ENCODE measurements at regions not wholly inside any gene's neighbourhood (a gene's known extent, or its start where the extent isn't known, plus 50 kb on each side); places are given as distances from the start of the nearest gene placed in this dataset.

DNA sequence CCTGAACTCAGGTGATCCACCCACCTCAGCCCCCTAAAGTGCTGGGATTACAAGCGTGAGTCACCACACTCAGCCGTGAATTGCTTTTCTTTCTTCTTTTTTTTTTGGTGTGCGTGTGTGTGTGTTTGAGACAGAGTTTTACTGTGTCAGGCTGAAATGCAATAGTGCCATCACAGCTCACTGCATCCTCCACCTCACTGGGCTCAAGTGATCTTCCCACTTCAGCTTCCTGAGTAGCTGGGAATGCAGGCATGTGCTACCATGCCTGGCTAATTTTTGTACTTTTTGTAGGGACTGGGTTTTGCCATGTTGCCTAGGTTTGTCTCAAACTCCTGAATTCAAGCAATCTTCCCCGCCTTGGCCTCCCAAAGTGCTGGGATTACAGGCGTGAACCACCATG is 113.7 kb upstream of the HAPLN1 start:
- WGBS (ENCODE audit: insufficient coverage) = 86% methylated on average over 4 of the region's 5 CpGs
- Histone ChIP-seq H3K27me3 (ENCODE audit: control insufficient read depth, insufficient read depth, low read length) (no peaks in the 10 kb centered on the region), H3K9me3 (ENCODE audit: control insufficient read depth, insufficient read depth, low read length) (peaks cover 4% of the 10 kb centered on the region), H3K27ac (ENCODE audit: low read length) (no peak overlapping the region), H3K36me3 (ENCODE audit: control insufficient read depth, insufficient read depth, low read length) (no peaks in the 10 kb centered on the region), H3K4me1 (ENCODE audit: control insufficient read depth, insufficient read depth, low read length) (no peaks in the 10 kb centered on the region), H3K4me3 (ENCODE audit: low read length) (no peak overlapping the region)
- Mint-ChIP-seq H3K4me1 (no peaks in the 10 kb centered on the region), H3K4me3 (no peak overlapping the region), H3K36me3 (no peaks in the 10 kb centered on the region), H3K9me3 (peaks cover 9 to 17% of the 10 kb centered on the region in 2 donors), H3K27ac (no peak overlapping the region), H3K27me3 (ENCODE audit: low read depth in 2 of 2) (no peaks in the 10 kb centered on the region)
- TF ChIP-seq, protein P1, sequence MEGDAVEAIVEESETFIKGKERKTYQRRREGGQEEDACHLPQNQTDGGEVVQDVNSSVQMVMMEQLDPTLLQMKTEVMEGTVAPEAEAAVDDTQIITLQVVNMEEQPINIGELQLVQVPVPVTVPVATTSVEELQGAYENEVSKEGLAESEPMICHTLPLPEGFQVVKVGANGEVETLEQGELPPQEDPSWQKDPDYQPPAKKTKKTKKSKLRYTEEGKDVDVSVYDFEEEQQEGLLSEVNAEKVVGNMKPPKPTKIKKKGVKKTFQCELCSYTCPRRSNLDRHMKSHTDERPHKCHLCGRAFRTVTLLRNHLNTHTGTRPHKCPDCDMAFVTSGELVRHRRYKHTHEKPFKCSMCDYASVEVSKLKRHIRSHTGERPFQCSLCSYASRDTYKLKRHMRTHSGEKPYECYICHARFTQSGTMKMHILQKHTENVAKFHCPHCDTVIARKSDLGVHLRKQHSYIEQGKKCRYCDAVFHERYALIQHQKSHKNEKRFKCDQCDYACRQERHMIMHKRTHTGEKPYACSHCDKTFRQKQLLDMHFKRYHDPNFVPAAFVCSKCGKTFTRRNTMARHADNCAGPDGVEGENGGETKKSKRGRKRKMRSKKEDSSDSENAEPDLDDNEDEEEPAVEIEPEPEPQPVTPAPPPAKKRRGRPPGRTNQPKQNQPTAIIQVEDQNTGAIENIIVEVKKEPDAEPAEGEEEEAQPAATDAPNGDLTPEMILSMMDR (IDR thresholded peaks at IDR 0.05) = no peak
- no peak for ATAC-seq
- no peak for DNase-seq
- intact Hi-C loops (cut with micrococcal nuclease) = no loop called here

DNA sequence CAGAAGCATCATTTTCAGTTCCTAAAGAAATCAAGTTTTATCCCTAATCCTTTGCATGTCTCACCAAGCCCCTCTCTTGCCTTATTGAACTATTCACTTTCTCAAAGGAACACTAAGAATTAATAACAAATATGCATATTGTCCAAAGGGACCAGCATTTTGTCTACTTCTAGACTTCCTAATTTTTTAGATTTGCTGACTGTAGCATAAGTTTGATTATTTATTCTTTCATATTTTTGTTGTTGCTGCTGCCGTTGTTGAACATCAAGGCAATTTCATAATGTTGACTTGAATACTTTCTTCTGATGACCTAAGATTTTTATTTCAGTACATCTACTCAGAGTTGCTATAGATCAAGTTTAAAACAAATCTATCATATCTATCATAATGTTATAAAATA is 111.2 kb upstream of the HAPLN1 start:
- Mint-ChIP-seq H3K4me3 (no peak overlapping the region), H3K36me3 (no peaks in the 10 kb centered on the region), H3K27me3 (ENCODE audit: low read depth in 2 of 2) (no peaks in the 10 kb centered on the region), H3K9me3 (peaks cover 11 to 22% of the 10 kb centered on the region in 2 donors), H3K4me1 (no peaks in the 10 kb centered on the region), H3K27ac (no peak overlapping the region)
- no peaks in the 10 kb centered on the region for H3K4me1 ChIP-seq (ENCODE audit: control insufficient read depth, insufficient read depth, low read length)
- no peak overlapping the region for H3K4me3 ChIP-seq (ENCODE audit: low read length)
- ATAC-seq (no peak), DNase-seq (no peak)
- no peaks in the 10 kb centered on the region for H3K36me3 ChIP-seq (ENCODE audit: control insufficient read depth, insufficient read depth, low read length)
- intact Hi-C loops (cut with micrococcal nuclease) = no loop called here
- peaks cover 4% of the 10 kb centered on the region for H3K9me3 ChIP-seq (ENCODE audit: control insufficient read depth, insufficient read depth, low read length)
- no peak overlapping the region for H3K27ac ChIP-seq (ENCODE audit: low read length)
- TF ChIP-seq, protein P1 (IDR thresholded peaks at IDR 0.05) = no peak
- WGBS (ENCODE audit: insufficient coverage) = no CpG with 5 or more reads among the region's 1 CpG
- no peaks in the 10 kb centered on the region for H3K27me3 ChIP-seq (ENCODE audit: control insufficient read depth, insufficient read depth, low read length)

DNA sequence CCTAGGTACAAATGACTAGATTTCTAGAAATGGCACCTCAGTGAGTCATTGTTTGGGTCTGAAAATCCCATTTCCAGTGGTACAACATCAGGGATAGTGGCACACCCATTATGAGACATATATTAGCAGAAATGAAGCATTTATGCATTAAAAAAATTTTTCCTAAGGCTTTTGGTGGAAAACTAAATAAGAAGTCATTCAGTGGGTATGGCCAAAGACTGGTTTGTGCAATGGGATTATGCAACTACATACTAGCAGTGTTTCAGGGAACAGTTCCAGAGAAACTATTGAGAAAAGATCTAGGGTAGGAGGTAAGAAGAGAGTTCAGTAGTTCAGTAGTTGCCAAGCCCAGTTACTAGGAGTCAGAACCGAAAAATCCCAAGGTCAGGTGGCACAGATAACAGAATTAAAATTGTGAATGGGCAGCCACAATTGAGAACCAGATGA is 106.5 kb upstream of the HAPLN1 start:
- Histone ChIP-seq H3K27me3 (ENCODE audit: control insufficient read depth, insufficient read depth, low read length) (no peaks in the 10 kb centered on the region), H3K4me1 (ENCODE audit: control insufficient read depth, insufficient read depth, low read length) (no peaks in the 10 kb centered on the region), H3K4me3 (ENCODE audit: low read length) (no peak overlapping the region), H3K27ac (ENCODE audit: low read length) (no peak overlapping the region), H3K9me3 (ENCODE audit: control insufficient read depth, insufficient read depth, low read length) (no peaks in the 10 kb centered on the region), H3K36me3 (ENCODE audit: control insufficient read depth, insufficient read depth, low read length) (no peaks in the 10 kb centered on the region)
- H3K4me1 Mint-ChIP-seq = no peaks in the 10 kb centered on the region
- ATAC-seq (no peak), DNase-seq (no peak)
- H3K27ac Mint-ChIP-seq = no peak overlapping the region
- intact Hi-C loops (cut with micrococcal nuclease) = no loop called here
- no peak overlapping the region for H3K4me3 Mint-ChIP-seq
- H3K9me3 Mint-ChIP-seq = peaks cover 14 to 16% of the 10 kb centered on the region in 2 donors
- no peaks in the 10 kb centered on the region for H3K36me3 Mint-ChIP-seq
- 45% methylated on average over 1 of the region's 1 CpG for WGBS (ENCODE audit: insufficient coverage)
- TF ChIP-seq, protein P1 (IDR thresholded peaks at IDR 0.05) = no peak
- H3K27me3 Mint-ChIP-seq (ENCODE audit: low read depth in 2 of 2) = no peaks in the 10 kb centered on the region

DNA sequence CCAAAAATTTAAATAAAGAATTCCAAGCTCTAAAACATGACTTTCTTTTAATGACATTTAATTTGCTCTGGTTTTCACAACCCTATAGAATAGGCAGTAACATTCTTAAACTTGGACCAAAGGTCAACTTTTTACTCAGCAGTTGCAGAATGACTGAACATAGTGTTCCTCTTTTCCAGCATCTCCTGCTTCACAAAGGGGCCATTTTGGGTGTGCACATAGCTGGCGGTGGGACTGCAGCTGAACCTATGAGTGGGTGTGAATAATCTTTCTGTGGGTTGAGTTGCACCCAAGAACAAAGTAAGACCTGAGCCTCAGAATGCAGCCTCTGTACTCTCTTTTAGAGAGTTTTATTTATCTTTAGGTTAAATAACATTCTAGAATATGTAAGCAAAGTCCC is 96.9 kb upstream of the HAPLN1 start:
- Histone ChIP-seq H3K36me3 (ENCODE audit: control insufficient read depth, insufficient read depth, low read length) (no peaks in the 10 kb centered on the region), H3K4me1 (ENCODE audit: control insufficient read depth, insufficient read depth, low read length) (no peaks in the 10 kb centered on the region), H3K27ac (ENCODE audit: low read length) (no peak overlapping the region), H3K9me3 (ENCODE audit: control insufficient read depth, insufficient read depth, low read length) (no peaks in the 10 kb centered on the region), H3K27me3 (ENCODE audit: control insufficient read depth, insufficient read depth, low read length) (no peaks in the 10 kb centered on the region), H3K4me3 (ENCODE audit: low read length) (no peak overlapping the region)
- H3K4me3 Mint-ChIP-seq = no peak overlapping the region
- no peaks in the 10 kb centered on the region for H3K4me1 Mint-ChIP-seq
- TF ChIP-seq, protein P1 (IDR thresholded peaks at IDR 0.05) = no peak
- 71% methylated on average over 1 of the region's 1 CpG for whole genome bisulfite sequencing (ENCODE audit: insufficient coverage)
- H3K27ac Mint-ChIP-seq = no peak overlapping the region
- intact Hi-C loops (cut with micrococcal nuclease) = no loop called here
- no peaks in the 10 kb centered on the region for H3K27me3 Mint-ChIP-seq (ENCODE audit: low read depth in 2 of 2)
- peaks cover 6 to 13% of the 10 kb centered on the region in 2 donors for H3K9me3 Mint-ChIP-seq
- H3K36me3 Mint-ChIP-seq = no peaks in the 10 kb centered on the region
- no peak for DNase-seq
- no peak for ATAC-seq
